HG03354 (cell line): ENCODE measurements at regions not wholly inside any gene's neighbourhood (a gene's known extent, or its start where the extent isn't known, plus 50 kb on each side); places are given as distances from the start of the nearest gene placed in this dataset.

ENCODE experiments used
- ATAC-seq: cut with Tn5 transposase; IDR thresholded peaks from one replicate; pipeline ENCODE4 v1.9.1; 2021; ENCODE audit warnings: mild to moderate bottlenecking; ENCODE audit not compliant: unreplicated experiment, poor library complexity, severe bottlenecking

DNA sequence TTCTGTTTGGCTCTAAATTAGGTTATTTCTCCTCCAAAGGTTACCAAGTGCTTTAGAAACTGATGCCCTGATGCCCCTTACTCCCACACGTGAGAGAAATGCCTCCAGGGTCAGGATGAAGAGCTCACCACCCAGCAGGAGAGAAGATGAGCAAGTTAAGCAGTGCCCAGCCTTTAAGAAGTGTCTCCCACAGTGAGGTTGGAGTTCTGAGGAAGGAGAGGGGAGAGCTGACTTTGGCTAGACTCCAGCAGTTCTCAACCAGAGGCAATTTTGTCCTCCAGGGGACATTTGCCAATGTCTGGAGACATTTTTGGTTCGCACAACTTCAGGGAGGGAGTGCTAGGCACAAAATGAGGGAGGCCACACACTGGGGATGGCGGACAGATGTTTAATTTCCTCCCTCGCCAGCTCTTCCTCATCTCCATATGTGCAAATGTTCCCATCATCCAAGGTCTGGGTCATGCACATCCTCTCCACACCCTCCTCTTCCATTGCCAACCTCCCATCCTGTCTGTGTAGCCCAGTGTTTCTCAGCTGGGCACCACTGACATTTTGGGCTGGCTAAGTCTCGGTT, 50.6 kb upstream of the SLC7A14 start:
- no peak for ATAC-seq
